ENCODE measurements at regions not wholly inside any gene's neighbourhood (a gene's known extent, or its start where the extent isn't known, plus 50 kb on each side); places are given as distances from the start of the nearest gene placed in this dataset.

GRCh38 chr10:6648894-6649720, 69.0 kb upstream of the PRKCQ start:
- TF ChIP-seq ZBTB14 (CRISPR knock-in tag; IDR thresholded peaks at IDR 0.05): no peak
- no peak for TF ChIP-seq SETDB1 (CRISPR knock-in tag; IDR thresholded peaks at IDR 0.05; ENCODE audit: borderline replicate concordance)
- TF ChIP-seq ZNF280B (CRISPR knock-in tag; IDR thresholded peaks at IDR 0.05; ENCODE audit: borderline replicate concordance): no peak
- no peak for TF ChIP-seq REST (IDR thresholded peaks at IDR 0.05; ENCODE audit: borderline replicate concordance in 1 of 2, low read depth in 1 of 2, low read length in 2 of 2)
- no peak for TF ChIP-seq TEAD3 (CRISPR knock-in tag; optimal IDR thresholded peaks at IDR 0.05; ENCODE audit: borderline replicate concordance)
- no peak for TF ChIP-seq ZZZ3 (CRISPR knock-in tag; IDR thresholded peaks at IDR 0.05; ENCODE audit: borderline replicate concordance)
- no peak for TF ChIP-seq MAFG (CRISPR knock-in tag; IDR thresholded peaks at IDR 0.05)
- no peak for TF ChIP-seq U2AF1 (optimal IDR thresholded peaks at IDR 0.05; ENCODE audit: low read depth, low read length)
- TF ChIP-seq ZBTB7A (CRISPR knock-in tag; IDR thresholded peaks at IDR 0.05): no peak
- TF ChIP-seq NFIB (CRISPR knock-in tag; IDR thresholded peaks at IDR 0.05; ENCODE audit: borderline replicate concordance): no peak
- no peak for TF ChIP-seq ETV6 (CRISPR knock-in tag; conservative IDR thresholded peaks at IDR 0.05)
- no peak for TF ChIP-seq ZNF737 (CRISPR knock-in tag; IDR thresholded peaks at IDR 0.05; ENCODE audit: borderline replicate concordance)
- no peak for TF ChIP-seq JARID2 (CRISPR knock-in tag; IDR thresholded peaks at IDR 0.05; ENCODE audit: insufficient replicate concordance)
- TF ChIP-seq ZNF441 (CRISPR knock-in tag; IDR thresholded peaks at IDR 0.05; ENCODE audit: borderline replicate concordance): no peak
- Histone ChIP-seq H3K4me1 (ENCODE audit: insufficient read depth, low read length) (no peaks in the 10 kb centered on the region), H3K4me2 (ENCODE audit: low read depth, low read length) (no peak overlapping the region), H3K4me3 (replicated peaks in 1 of 3; ENCODE audit: insufficient read depth in 1 of 3, low read depth in 2 of 3, low read length in 3 of 3) (no peak overlapping the region), H3K27ac (ENCODE audit: extremely low read length, insufficient read depth, low read length) (no peak overlapping the region), H3K9ac (ENCODE audit: insufficient read depth, low read depth, low read length) (no peak overlapping the region), H3K9me3 (ENCODE audit: low read length) (no peaks in the 10 kb centered on the region), H3K36me3 (replicated peaks in 1 of 2; ENCODE audit: control insufficient read depth in 1 of 2, insufficient read depth in 2 of 2, low read length in 2 of 2) (no peaks in the 10 kb centered on the region), H3K27me3 (ENCODE audit: control insufficient read depth in 1 of 2, insufficient read depth in 2 of 2, low read length in 2 of 2) (peaks cover 0 to 4% of the 10 kb centered on the region in 2 experiments; a peak in 3 of 5 replicates), H4K20me1 (ENCODE audit: insufficient read depth, low read length) (no peaks in the 10 kb centered on the region), H2AFZ (ENCODE audit: low read length) (no peak overlapping the region), H3K79me2 (ENCODE audit: insufficient read depth, low read length) (no peaks in the 10 kb centered on the region)
- ATAC-seq: no peak
- FAIRE-seq: no peak
- intact Hi-C loops (cut with micrococcal nuclease; ENCODE audit: unreplicated experiment) (loop anchor here (1.0 to 5.0 kb wide), 2 partner anchors 69 to 202 kb away; partner anchors contain the start of gene PRKCQ), in situ Hi-C loops (cut with HindIII; ENCODE audit: extremely low pct_ligation_motif_present, low pct_unique_long_range_greater_than_20kb) (no loop called here)
- ChIA-PET CTCF (ENCODE audit: low intra/inter-chr PET ratio, low total read pairs) (interaction anchor here (1.5 kb wide), 1 partner anchor 203 kb away, joined by 6 read pairs; no protein-coding TSS in a partner anchor), POLR2A (no interaction called here)
- DNase-seq (ENCODE audit: low spot score): no peak
- no TSS peak for BruUV-seq (replicated peaks)
- 5% methylated on average over 7 of the region's 8 CpGs for WGBS (ENCODE audit: low lambda C conversion rate)
